HEK293 (cell line): ENCODE measurements at regions not wholly inside any gene's neighbourhood (a gene's known extent, or its start where the extent isn't known, plus 50 kb on each side); places are given as distances from the start of the nearest gene placed in this dataset.
"Not testable (repeated sequence)": the region's sequence is repeated elsewhere in the genome, so short reads cannot be mapped to it uniquely, and the experiment has no call there.

Experiments used
- CTCF ChIA-PET: fragments of 350-600 bp; formaldehyde crosslinking; extraction: SDS; loops from one replicate; lab custom pipeline; 2021; ENCODE audit warnings: antibody characterized with exemption; lab: Yijun Ruan, JAX
- POLR2A ChIA-PET: fragments of 300-600 bp; formaldehyde crosslinking; extraction: SDS; loops from one replicate; lab custom pipeline; 2020; ENCODE audit warnings: antibody characterized with exemption, inconsistent platforms; lab: Yijun Ruan, JAX
- H3K27ac ChIP-seq: fragments of 200-500 bp; sonication (Bioruptor generic); 2 replicates; pipeline ENCODE4 v1.5.1; 2014; ENCODE audit warnings: low read depth, low read length, control low read depth, inconsistent platforms; ENCODE audit errors: extremely low read depth
- H3K36me3 ChIP-seq, 2 experiments: fragments of 200-500 bp in 1 of 2; sonication (Bioruptor generic) in 1 of 2; 1 replicate in 1 of 2; 2 replicates in 1 of 2; pipeline ENCODE4 v1.5.1; 2014 to 2017; ENCODE audit warnings: inconsistent platforms in 2 of 2, low read length in 2 of 2; ENCODE audit not compliant: control insufficient read depth in 2 of 2, insufficient read depth in 1 of 2
- H3K4me1 ChIP-seq: fragments of 200-500 bp; sonication (Bioruptor generic); 2 replicates; pipeline ENCODE4 v1.5.1; 2014; ENCODE audit warnings: mild to moderate bottlenecking, low read length, inconsistent platforms; ENCODE audit not compliant: control insufficient read depth, insufficient read depth
- H3K4me3 ChIP-seq: 2 replicates; pipeline ENCODE4 v1.5.1; 2011; ENCODE audit warnings: low read depth, mild to moderate bottlenecking, control low read depth, low read length, moderate library complexity
- H3K9me3 ChIP-seq: fragments of 200-500 bp; sonication (Bioruptor generic); 2 replicates; pipeline ENCODE4 v1.5.1; 2014; ENCODE audit warnings: low read depth, low read length, inconsistent platforms; ENCODE audit not compliant: control insufficient read depth, insufficient read depth
- ZBTB20 ChIP-seq: fragments of 450-650 bp; formaldehyde crosslinking; IDR thresholded peaks from 2 replicates; pipeline ENCODE4 v1.5.1; 2016; ENCODE audit warnings: missing biosample characterization, missing genetic modification characterization
- TF ChIP-seq, protein P1 (sequence below): fragments of 450-650 bp; formaldehyde crosslinking; IDR thresholded peaks from 2 replicates; pipeline ENCODE4 v1.5.1; 2016; ENCODE audit warnings: missing biosample characterization, missing genetic modification characterization
- TF ChIP-seq, protein P2 (sequence below): fragments of 450-650 bp; formaldehyde crosslinking; IDR thresholded peaks from 2 replicates; pipeline ENCODE4 v1.5.1; 2017; ENCODE audit warnings: missing biosample characterization, missing genetic modification characterization

DNA sequence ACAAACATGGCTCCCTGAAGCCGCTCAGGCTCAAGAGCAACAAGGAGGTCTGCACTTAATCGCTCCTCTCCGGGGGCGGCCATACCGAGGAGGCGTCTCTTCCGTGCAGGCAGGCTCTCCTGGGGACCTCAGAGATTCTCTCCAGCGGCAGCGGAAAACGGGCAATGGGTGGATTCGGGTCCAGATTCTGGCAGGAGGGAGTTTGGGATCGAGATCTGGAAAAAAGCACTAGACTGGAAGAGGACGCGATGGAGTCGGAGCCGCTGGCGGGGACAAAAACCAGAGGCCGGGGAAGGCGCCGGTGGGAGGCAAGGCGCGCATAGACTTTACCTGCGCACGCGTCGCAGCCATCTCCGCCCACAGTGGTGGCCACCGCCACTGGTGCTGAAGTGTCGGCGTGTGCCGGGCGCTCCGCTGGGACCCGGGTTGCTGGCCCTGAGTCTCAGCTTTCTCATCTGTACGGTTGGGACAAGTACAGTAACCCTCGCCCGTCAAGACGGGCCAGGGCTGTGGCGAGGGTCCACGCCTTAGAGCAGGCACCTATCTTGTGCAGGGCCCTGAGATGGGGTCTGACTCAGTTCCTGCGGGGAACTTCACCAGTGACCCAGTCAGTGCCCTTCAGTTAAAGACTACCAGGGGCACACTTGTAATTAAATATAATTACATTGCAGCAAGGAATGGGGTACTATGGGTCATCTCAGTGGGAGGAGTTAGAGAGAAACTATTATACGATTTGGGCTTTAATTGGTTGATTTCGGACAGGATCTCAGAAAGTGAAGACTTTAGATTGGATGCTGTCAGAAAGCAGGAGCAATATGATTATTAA lies 454.1 kb downstream of the SPATA31A1 start (continued):
- TF ChIP-seq, protein P1, sequence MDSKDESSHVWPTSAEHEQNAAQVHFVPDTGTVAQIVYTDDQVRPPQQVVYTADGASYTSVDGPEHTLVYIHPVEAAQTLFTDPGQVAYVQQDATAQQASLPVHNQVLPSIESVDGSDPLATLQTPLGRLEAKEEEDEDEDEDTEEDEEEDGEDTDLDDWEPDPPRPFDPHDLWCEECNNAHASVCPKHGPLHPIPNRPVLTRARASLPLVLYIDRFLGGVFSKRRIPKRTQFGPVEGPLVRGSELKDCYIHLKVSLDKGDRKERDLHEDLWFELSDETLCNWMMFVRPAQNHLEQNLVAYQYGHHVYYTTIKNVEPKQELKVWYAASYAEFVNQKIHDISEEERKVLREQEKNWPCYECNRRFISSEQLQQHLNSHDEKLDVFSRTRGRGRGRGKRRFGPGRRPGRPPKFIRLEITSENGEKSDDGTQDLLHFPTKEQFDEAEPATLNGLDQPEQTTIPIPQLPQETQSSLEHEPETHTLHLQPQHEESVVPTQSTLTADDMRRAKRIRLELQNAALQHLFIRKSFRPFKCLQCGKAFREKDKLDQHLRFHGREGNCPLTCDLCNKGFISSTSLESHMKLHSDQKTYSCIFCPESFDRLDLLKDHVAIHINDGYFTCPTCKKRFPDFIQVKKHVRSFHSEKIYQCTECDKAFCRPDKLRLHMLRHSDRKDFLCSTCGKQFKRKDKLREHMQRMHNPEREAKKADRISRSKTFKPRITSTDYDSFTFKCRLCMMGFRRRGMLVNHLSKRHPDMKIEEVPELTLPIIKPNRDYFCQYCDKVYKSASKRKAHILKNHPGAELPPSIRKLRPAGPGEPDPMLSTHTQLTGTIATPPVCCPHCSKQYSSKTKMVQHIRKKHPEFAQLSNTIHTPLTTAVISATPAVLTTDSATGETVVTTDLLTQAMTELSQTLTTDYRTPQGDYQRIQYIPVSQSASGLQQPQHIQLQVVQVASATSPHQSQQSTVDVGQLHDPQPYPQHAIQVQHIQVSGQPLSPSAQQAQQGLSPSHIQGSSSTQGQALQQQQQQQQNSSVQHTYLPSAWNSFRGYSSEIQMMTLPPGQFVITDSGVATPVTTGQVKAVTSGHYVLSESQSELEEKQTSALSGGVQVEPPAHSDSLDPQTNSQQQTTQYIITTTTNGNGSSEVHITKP (tag by site-specific recombination): 0 out of 2 replicates have a peak, but pooled peaks have one; percentile 22
- TF ChIP-seq ZBTB20 (tag by site-specific recombination): peak; percentile 74; the same call in 1 of the 2 replicates
- TF ChIP-seq, protein P2, sequence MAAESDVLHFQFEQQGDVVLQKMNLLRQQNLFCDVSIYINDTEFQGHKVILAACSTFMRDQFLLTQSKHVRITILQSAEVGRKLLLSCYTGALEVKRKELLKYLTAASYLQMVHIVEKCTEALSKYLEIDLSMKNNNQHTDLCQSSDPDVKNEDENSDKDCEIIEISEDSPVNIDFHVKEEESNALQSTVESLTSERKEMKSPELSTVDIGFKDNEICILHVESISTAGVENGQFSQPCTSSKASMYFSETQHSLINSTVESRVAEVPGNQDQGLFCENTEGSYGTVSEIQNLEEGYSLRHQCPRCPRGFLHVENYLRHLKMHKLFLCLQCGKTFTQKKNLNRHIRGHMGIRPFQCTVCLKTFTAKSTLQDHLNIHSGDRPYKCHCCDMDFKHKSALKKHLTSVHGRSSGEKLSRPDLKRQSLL (tag by site-specific recombination): peak; percentile 24; the same call in 1 of the 2 replicates

DNA sequence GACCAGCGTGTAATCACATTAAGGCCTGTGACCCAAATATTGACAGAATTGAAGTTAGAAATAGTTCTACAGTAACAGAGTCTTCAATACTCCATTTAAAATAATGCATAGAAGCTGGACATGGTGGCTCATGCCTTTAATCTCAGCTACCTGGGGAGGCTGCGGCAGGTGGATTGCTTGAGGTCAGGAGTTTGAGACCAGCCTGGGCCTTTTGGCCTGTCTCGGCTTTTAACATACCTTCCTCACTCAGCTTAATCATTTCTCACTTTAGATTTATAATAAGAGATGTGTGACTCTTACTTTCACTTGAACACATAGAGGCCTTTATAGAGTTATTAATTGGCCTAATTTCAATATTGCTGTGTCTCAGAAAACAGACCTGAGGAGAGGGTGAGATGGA lies 454.9 kb downstream of the SPATA31A1 start:
- H3K4me1 ChIP-seq, CTCF ChIA-PET, POLR2A ChIA-PET, H3K27ac ChIP-seq, H3K9me3 ChIP-seq, H3K4me3 ChIP-seq, H3K36me3 ChIP-seq: not testable (repeated sequence)

DNA sequence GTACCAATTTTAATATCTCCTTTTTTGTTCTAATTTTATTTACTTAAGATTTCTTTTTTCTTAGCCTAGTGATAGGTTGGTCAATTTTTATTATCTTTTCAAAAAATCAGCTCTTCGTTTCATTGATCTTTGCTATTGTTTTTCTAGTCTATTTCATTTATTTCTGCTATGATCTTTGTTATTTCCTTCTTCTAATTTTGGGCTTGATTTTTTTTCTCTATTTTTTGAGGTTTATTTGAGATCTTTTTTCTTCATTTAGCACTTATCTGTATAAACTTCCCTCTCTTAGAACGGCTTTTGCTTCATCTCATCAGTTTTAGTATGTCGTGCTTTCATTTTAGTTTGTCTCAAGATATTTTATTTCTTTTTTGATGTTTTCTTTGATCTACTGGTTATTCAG lies 456.1 kb downstream of the SPATA31A1 start:
- H3K9me3 ChIP-seq, H3K4me1 ChIP-seq, CTCF ChIA-PET, H3K36me3 ChIP-seq, H3K27ac ChIP-seq, H3K4me3 ChIP-seq, POLR2A ChIA-PET: not testable (repeated sequence)

DNA sequence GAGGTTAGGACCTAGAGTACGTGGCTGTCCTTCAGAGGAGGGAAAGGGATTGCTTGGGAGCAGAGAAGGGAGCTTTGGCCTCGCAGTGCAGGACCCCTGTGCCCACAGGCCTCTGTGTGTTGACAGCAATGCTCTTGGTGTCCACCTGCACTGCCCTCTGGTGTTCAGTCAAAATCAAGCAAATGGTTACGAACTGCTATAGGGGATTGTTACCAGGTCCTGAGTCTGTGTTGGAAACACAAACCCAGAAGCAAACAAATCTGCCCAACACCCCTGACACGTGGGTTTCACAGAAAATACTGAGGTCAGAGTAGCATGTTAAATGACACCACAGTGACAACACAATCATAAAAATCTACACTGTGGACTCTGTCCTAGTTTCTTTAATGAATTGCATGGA lies 473.0 kb downstream of the SPATA31A1 start:
- H3K4me1 ChIP-seq, H3K27ac ChIP-seq, POLR2A ChIA-PET, H3K9me3 ChIP-seq, H3K36me3 ChIP-seq, CTCF ChIA-PET, H3K4me3 ChIP-seq: not testable (repeated sequence)
